ENCODE measurements at regions not wholly inside any gene's neighbourhood (a gene's known extent, or its start where the extent isn't known, plus 50 kb on each side); places are given as distances from the start of the nearest gene placed in this dataset.

GRCh38 chr10:59107147-59107546 is 69.3 kb upstream of the PHYHIPL start:
- ATAC-seq (no peak), DNase-seq (no peak)

GRCh38 chr10:59108296-59108870 is 68.1 kb upstream of the PHYHIPL start:
- H3K4me3 ChIP-seq: no peak overlapping the region
- ATAC-seq (no peak), DNase-seq (no peak)
- intact Hi-C loops (cut with DNase I): no loop called here
- no peaks in the 10 kb centered on the region for H3K36me3 ChIP-seq
- no peaks in the 10 kb centered on the region for H3K4me1 ChIP-seq
- no peaks in the 10 kb centered on the region for H3K27me3 ChIP-seq
- no peak for TF ChIP-seq CTCF (IDR thresholded peaks at IDR 0.05)
- no peaks in the 10 kb centered on the region for H3K9me3 ChIP-seq
- no peak overlapping the region for H3K27ac ChIP-seq

More at GRCh38 chr10:59107147-59107546, 69.3 kb upstream of the PHYHIPL start:
- Histone ChIP-seq H3K27ac (no peak overlapping the region), H3K9me3 (no peaks in the 10 kb centered on the region), H3K27me3 (no peaks in the 10 kb centered on the region), H3K4me1 (no peaks in the 10 kb centered on the region), H3K4me3 (no peak overlapping the region), H3K36me3 (no peaks in the 10 kb centered on the region)
- TF ChIP-seq CTCF (IDR thresholded peaks at IDR 0.05): no peak
- intact Hi-C loops (cut with DNase I): no loop called here

- intact Hi-C loops (cut with DNase I): no loop called here
- no peaks in the 10 kb centered on the region for H3K27me3 ChIP-seq
- no peak overlapping the region for H3K27ac ChIP-seq
- no peaks in the 10 kb centered on the region for H3K4me1 ChIP-seq
- no peaks in the 10 kb centered on the region for H3K36me3 ChIP-seq
- ATAC-seq (peak; percentile 55), DNase-seq (no peak)
- TF ChIP-seq CTCF (IDR thresholded peaks at IDR 0.05): no peak
- H3K9me3 ChIP-seq: no peaks in the 10 kb centered on the region
- no peak overlapping the region for H3K4me3 ChIP-seq
These were observed 67.6 kb upstream of the PHYHIPL start for GRCh38 chr10:59108886-59109288.

GRCh38 chr10:59109826-59110225 is 66.6 kb upstream of the PHYHIPL start:
- intact Hi-C loops (cut with DNase I): no loop called here
- no peak for ATAC-seq

GRCh38 chr10:59124187-59124586 is 52.3 kb upstream of the PHYHIPL start:
- DNase-seq: no peak
- intact Hi-C loops (cut with DNase I): no loop called here
- no peaks in the 10 kb centered on the region for H3K36me3 ChIP-seq
- no peaks in the 10 kb centered on the region for H3K4me1 ChIP-seq
- TF ChIP-seq CTCF (IDR thresholded peaks at IDR 0.05): no peak
- H3K4me3 ChIP-seq: no peak overlapping the region
- no peaks in the 10 kb centered on the region for H3K27me3 ChIP-seq
- no peak for ATAC-seq
- H3K27ac ChIP-seq: no peak overlapping the region
- no peaks in the 10 kb centered on the region for H3K9me3 ChIP-seq

More at GRCh38 chr10:59109826-59110225, 66.6 kb upstream of the PHYHIPL start:
- no peak for TF ChIP-seq CTCF (IDR thresholded peaks at IDR 0.05)
- DNase-seq: no peak
- Histone ChIP-seq H3K4me3 (no peak overlapping the region), H3K4me1 (no peaks in the 10 kb centered on the region), H3K36me3 (no peaks in the 10 kb centered on the region), H3K27me3 (no peaks in the 10 kb centered on the region), H3K9me3 (no peaks in the 10 kb centered on the region), H3K27ac (no peak overlapping the region)

GRCh38 chr10:59125666-59126065 is 50.8 kb upstream of the PHYHIPL start:
- TF ChIP-seq CTCF (IDR thresholded peaks at IDR 0.05): no peak
- Histone ChIP-seq H3K4me1 (no peaks in the 10 kb centered on the region), H3K4me3 (no peak overlapping the region), H3K27me3 (no peaks in the 10 kb centered on the region), H3K9me3 (no peaks in the 10 kb centered on the region), H3K36me3 (no peaks in the 10 kb centered on the region), H3K27ac (no peak overlapping the region)
- ATAC-seq (no peak), DNase-seq (no peak)
- intact Hi-C loops (cut with DNase I): no loop called here
